Activated naive CD8-positive, alpha-beta T cell (primary cell): ENCODE measurements at regions not wholly inside any gene's neighbourhood (a gene's known extent, or its start where the extent isn't known, plus 50 kb on each side); places are given as distances from the start of the nearest gene placed in this dataset.

Experiments used
- H3K27ac Mint-ChIP-seq: one replicate; pipeline ENCODE4 v1.8.0; 2021; ENCODE audit warnings: mixed read lengths
- H3K27me3 Mint-ChIP-seq: one replicate; pipeline ENCODE4 v1.8.0; 2021; ENCODE audit warnings: mixed read lengths
- H3K36me3 Mint-ChIP-seq: one replicate; pipeline ENCODE4 v1.8.0; 2021; ENCODE audit warnings: mixed read lengths
- H3K4me1 Mint-ChIP-seq: one replicate; pipeline ENCODE4 v1.8.0; 2021; ENCODE audit warnings: low read depth, mixed read lengths
- H3K4me3 Mint-ChIP-seq: one replicate; pipeline ENCODE4 v1.8.0; 2021; ENCODE audit warnings: mild to moderate bottlenecking, mixed read lengths
- H3K9me3 Mint-ChIP-seq: one replicate; pipeline ENCODE4 v1.8.0; 2021; ENCODE audit warnings: low read depth, mixed read lengths

GRCh38 chr9:4921449-4921848 is 63.6 kb upstream of the JAK2 start:
- Mint-ChIP-seq H3K4me1 (peaks cover 13% of the 10 kb centered on the region), H3K27me3 (no peaks in the 10 kb centered on the region), H3K4me3 (no peak overlapping the region), H3K27ac (no peak overlapping the region), H3K36me3 (peaks cover 7% of the 10 kb centered on the region), H3K9me3 (no peaks in the 10 kb centered on the region)

GRCh38 chr9:4922101-4922500 is 63.0 kb upstream of the JAK2 start:
- Mint-ChIP-seq H3K27ac (no peak overlapping the region), H3K4me3 (no peak overlapping the region), H3K27me3 (no peaks in the 10 kb centered on the region), H3K9me3 (no peaks in the 10 kb centered on the region), H3K36me3 (peaks cover 7% of the 10 kb centered on the region), H3K4me1 (peaks cover 16% of the 10 kb centered on the region)

GRCh38 chr9:4922730-4923129 is 62.3 kb upstream of the JAK2 start:
- Mint-ChIP-seq H3K4me3 (no peak overlapping the region), H3K9me3 (no peaks in the 10 kb centered on the region), H3K36me3 (peaks cover 7% of the 10 kb centered on the region), H3K4me1 (peaks cover 16% of the 10 kb centered on the region), H3K27me3 (no peaks in the 10 kb centered on the region), H3K27ac (no peak overlapping the region)

GRCh38 chr9:4923141-4923540 is 61.9 kb upstream of the JAK2 start:
- no peaks in the 10 kb centered on the region for H3K27me3 Mint-ChIP-seq
- H3K4me1 Mint-ChIP-seq: peaks cover 16% of the 10 kb centered on the region
- H3K9me3 Mint-ChIP-seq: no peaks in the 10 kb centered on the region
- no peak overlapping the region for H3K27ac Mint-ChIP-seq
- no peak overlapping the region for H3K4me3 Mint-ChIP-seq
- peaks cover 7% of the 10 kb centered on the region for H3K36me3 Mint-ChIP-seq

GRCh38 chr9:4923580-4924544 is 61.2 kb upstream of the JAK2 start:
- peaks cover 7% of the 10 kb centered on the region for H3K36me3 Mint-ChIP-seq
- H3K4me1 Mint-ChIP-seq: peaks cover 16% of the 10 kb centered on the region
- H3K27ac Mint-ChIP-seq: no peak overlapping the region

GRCh38 chr9:4926239-4926638 is 58.8 kb upstream of the JAK2 start:
- no peak overlapping the region for H3K4me3 Mint-ChIP-seq
- peaks cover 16% of the 10 kb centered on the region for H3K4me1 Mint-ChIP-seq
- H3K27me3 Mint-ChIP-seq: no peaks in the 10 kb centered on the region
- H3K9me3 Mint-ChIP-seq: no peaks in the 10 kb centered on the region
- H3K36me3 Mint-ChIP-seq: peaks cover 10% of the 10 kb centered on the region
- no peak overlapping the region for H3K27ac Mint-ChIP-seq

More at GRCh38 chr9:4923580-4924544, 61.2 kb upstream of the JAK2 start:
- no peak overlapping the region for H3K4me3 Mint-ChIP-seq
- no peaks in the 10 kb centered on the region for H3K27me3 Mint-ChIP-seq
- no peaks in the 10 kb centered on the region for H3K9me3 Mint-ChIP-seq

GRCh38 chr9:4927043-4927471 is 58.0 kb upstream of the JAK2 start:
- H3K4me1 Mint-ChIP-seq: peaks cover 16% of the 10 kb centered on the region
- peaks cover 10% of the 10 kb centered on the region for H3K36me3 Mint-ChIP-seq
- H3K4me3 Mint-ChIP-seq: no peak overlapping the region
- no peaks in the 10 kb centered on the region for H3K27me3 Mint-ChIP-seq
- no peak overlapping the region for H3K27ac Mint-ChIP-seq
- no peaks in the 10 kb centered on the region for H3K9me3 Mint-ChIP-seq

GRCh38 chr9:4927701-4928100 is 57.4 kb upstream of the JAK2 start:
- no peak overlapping the region for H3K27ac Mint-ChIP-seq
- peaks cover 16% of the 10 kb centered on the region for H3K4me1 Mint-ChIP-seq
- H3K4me3 Mint-ChIP-seq: no peak overlapping the region
- H3K36me3 Mint-ChIP-seq: peaks cover 10% of the 10 kb centered on the region
- no peaks in the 10 kb centered on the region for H3K27me3 Mint-ChIP-seq
- no peaks in the 10 kb centered on the region for H3K9me3 Mint-ChIP-seq

- peaks cover 11% of the 10 kb centered on the region for H3K4me1 Mint-ChIP-seq
- peak overlapping the region; percentile 23 for H3K27ac Mint-ChIP-seq
- no peaks in the 10 kb centered on the region for H3K27me3 Mint-ChIP-seq
- no peak overlapping the region for H3K4me3 Mint-ChIP-seq
- H3K36me3 Mint-ChIP-seq: peaks cover 11% of the 10 kb centered on the region
- H3K9me3 Mint-ChIP-seq: no peaks in the 10 kb centered on the region
These were observed 55.2 kb upstream of the JAK2 start for GRCh38 chr9:4929917-4930316.

- Mint-ChIP-seq H3K27me3 (no peaks in the 10 kb centered on the region), H3K4me1 (peaks cover 22% of the 10 kb centered on the region), H3K36me3 (peaks cover 14% of the 10 kb centered on the region), H3K27ac (peak overlapping the region; percentile 23), H3K4me3 (no peak overlapping the region), H3K9me3 (no peaks in the 10 kb centered on the region)
These were observed 52.4 kb upstream of the JAK2 start for GRCh38 chr9:4932681-4933080.

- Mint-ChIP-seq H3K36me3 (peaks cover 14% of the 10 kb centered on the region), H3K4me3 (no peak overlapping the region), H3K4me1 (peaks cover 26% of the 10 kb centered on the region)
These were observed 51.9 kb upstream of the JAK2 start for GRCh38 chr9:4933177-4933576.

GRCh38 chr9:4933861-4934260 is 51.2 kb upstream of the JAK2 start:
- Mint-ChIP-seq H3K36me3 (peaks cover 14% of the 10 kb centered on the region), H3K4me3 (no peak overlapping the region), H3K27me3 (no peaks in the 10 kb centered on the region), H3K27ac (no peak overlapping the region), H3K9me3 (no peaks in the 10 kb centered on the region), H3K4me1 (peaks cover 33% of the 10 kb centered on the region)

More at GRCh38 chr9:4933177-4933576, 51.9 kb upstream of the JAK2 start:
- Mint-ChIP-seq H3K27ac (no peak overlapping the region), H3K27me3 (no peaks in the 10 kb centered on the region), H3K9me3 (no peaks in the 10 kb centered on the region)

GRCh38 chr9:4935001-4935672 is 49.9 kb upstream of the JAK2 start:
- Mint-ChIP-seq H3K4me1 (peaks cover 45% of the 10 kb centered on the region), H3K4me3 (no peak overlapping the region), H3K36me3 (peaks cover 13% of the 10 kb centered on the region), H3K27ac (no peak overlapping the region), H3K9me3 (no peaks in the 10 kb centered on the region), H3K27me3 (no peaks in the 10 kb centered on the region)
